HG03039 (cell line): ENCODE measurements at regions not wholly inside any gene's neighbourhood (a gene's known extent, or its start where the extent isn't known, plus 50 kb on each side); places are given as distances from the start of the nearest gene placed in this dataset.
"Not testable (repeated sequence)": the region's sequence is repeated elsewhere in the genome, so short reads cannot be mapped to it uniquely, and the experiment has no call there.

Experiments
- ATAC-seq: cut with Tn5 transposase; IDR thresholded peaks from one replicate; pipeline ENCODE4 v1.9.1; 2021; ENCODE audit warnings: mild to moderate bottlenecking, moderate library complexity; ENCODE audit not compliant: unreplicated experiment

- no peak for ATAC-seq
Measured at GRCh38 chr2:208673631-208674030, 267.0 kb downstream of the PTH2R start.

GRCh38 chr2:208674919-208675318 lies 268.3 kb downstream of the PTH2R start:
- ATAC-seq: no peak

- ATAC-seq: not testable (repeated sequence)
Measured at GRCh38 chr2:208685929-208686328, 279.3 kb downstream of the PTH2R start.

GRCh38 chr2:208686665-208687064 lies 280.1 kb downstream of the PTH2R start:
- ATAC-seq: no peak

- not testable (repeated sequence) for ATAC-seq
Measured at GRCh38 chr2:208687720-208688119, 281.1 kb downstream of the PTH2R start.

GRCh38 chr2:208698114-208698513 lies 291.5 kb downstream of the PTH2R start:
- ATAC-seq: no peak

- no peak for ATAC-seq
Measured at GRCh38 chr2:208708486-208708885, 301.9 kb downstream of the PTH2R start.

- ATAC-seq: no peak
Measured at GRCh38 chr2:208711598-208711997, 305.0 kb downstream of the PTH2R start.

- no peak for ATAC-seq
Measured at GRCh38 chr2:208713066-208713745, 306.6 kb downstream of the PTH2R start.

- no peak for ATAC-seq
Measured at GRCh38 chr2:208718828-208719227, 312.2 kb downstream of the PTH2R start.

GRCh38 chr2:208722731-208723130 lies 316.1 kb downstream of the PTH2R start:
- ATAC-seq: no peak

- no peak for ATAC-seq
Measured at GRCh38 chr2:208725280-208725679, 318.7 kb downstream of the PTH2R start.

- no peak for ATAC-seq
Measured at GRCh38 chr2:208726242-208726641, 319.6 kb downstream of the PTH2R start.

GRCh38 chr2:208751663-208752415 lies 345.2 kb downstream of the PTH2R start:
- ATAC-seq: not testable (repeated sequence)

- no peak for ATAC-seq
Measured at GRCh38 chr2:208757364-208757763, 350.8 kb downstream of the PTH2R start.

- not testable (repeated sequence) for ATAC-seq
Measured at GRCh38 chr2:208773074-208773473, 366.5 kb downstream of the PTH2R start.

GRCh38 chr2:208781166-208781565 lies 374.6 kb downstream of the PTH2R start:
- no peak for ATAC-seq

GRCh38 chr2:208782097-208782496 lies 375.5 kb downstream of the PTH2R start:
- ATAC-seq: no peak

GRCh38 chr2:208783184-208783583 lies 376.6 kb downstream of the PTH2R start:
- no peak for ATAC-seq

- not testable (repeated sequence) for ATAC-seq
Measured at GRCh38 chr2:208784774-208785173, 378.2 kb downstream of the PTH2R start.

- no peak for ATAC-seq
Measured at GRCh38 chr2:208791257-208791656, 384.7 kb downstream of the PTH2R start.

- no peak for ATAC-seq
Measured at GRCh38 chr2:208792766-208793165, 386.2 kb downstream of the PTH2R start.
